ENCODE measurements at regions not wholly inside any gene's neighbourhood (a gene's known extent, or its start where the extent isn't known, plus 50 kb on each side); places are given as distances from the start of the nearest gene placed in this dataset.

DNA sequence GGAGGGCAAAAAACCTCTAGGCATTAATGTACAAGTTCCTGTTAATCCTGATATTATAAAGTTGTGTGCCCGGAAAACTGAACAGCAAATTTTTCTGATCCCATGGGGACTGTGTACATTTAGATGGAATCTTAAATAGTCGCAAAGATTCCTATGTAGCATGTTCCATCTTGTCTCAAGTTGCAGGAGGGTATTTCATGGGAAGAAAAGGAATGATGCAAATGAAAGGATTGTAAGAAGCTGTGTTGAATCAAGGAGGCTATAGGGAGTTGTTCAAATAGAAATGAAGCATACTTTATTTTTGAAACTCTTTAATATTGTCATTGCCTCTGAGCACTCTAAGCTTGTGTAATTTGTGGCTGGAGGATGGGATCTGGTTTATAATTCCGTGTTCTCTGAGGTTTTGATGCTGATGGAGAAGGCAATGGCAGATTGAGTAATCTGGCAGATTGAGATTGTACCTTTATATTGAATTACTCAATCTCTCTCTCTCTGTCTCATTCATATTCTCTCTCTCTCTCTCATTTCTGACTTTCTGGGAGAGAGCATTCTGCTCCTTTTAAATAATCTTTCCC lies 288.5 kb downstream of the OSTF1 start:
- in situ Hi-C loops (cut with HindIII; ENCODE audit: low pct_unique_long_range_greater_than_20kb, low sequenced_read_pairs), result no loop called here
- no TSS peak for BruUV-seq (replicated peaks)

DNA sequence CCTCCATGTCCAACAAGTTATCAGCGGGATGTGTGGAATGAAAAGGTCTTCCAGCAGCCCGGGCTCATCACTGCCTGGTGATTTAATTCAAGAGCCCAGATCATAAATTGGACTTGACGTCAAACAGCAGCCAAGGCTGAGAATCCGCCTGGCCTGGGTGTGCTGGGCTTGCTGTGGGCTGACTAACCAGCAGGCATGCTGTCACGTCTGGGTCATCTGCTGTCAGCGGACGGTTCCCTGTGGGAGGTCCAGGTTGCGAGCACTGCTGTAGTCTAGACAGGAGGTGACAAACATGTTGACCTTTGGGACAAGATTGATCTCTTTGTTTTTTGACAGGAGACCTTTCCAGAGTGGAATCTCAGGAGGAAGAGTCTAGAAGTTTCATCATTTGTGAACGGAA lies 289.7 kb downstream of the OSTF1 start:
- BruUV-seq (replicated peaks), result no TSS peak
- intact Hi-C loops (cut with micrococcal nuclease; ENCODE audit: unreplicated experiment) (no loop called here), in situ Hi-C loops (cut with HindIII; ENCODE audit: low pct_unique_long_range_greater_than_20kb, low sequenced_read_pairs) (no loop called here)
- Histone ChIP-seq H3K4me1 (ENCODE audit: control insufficient read depth, insufficient read depth, low read length) (no peaks in the 10 kb centered on the region), H3K4me3 (ENCODE audit: low read depth in 2 of 2, low read length in 2 of 2) (no peak overlapping the region), H3K27me3 (ENCODE audit: control insufficient read depth, insufficient read depth, low read length) (no peaks in the 10 kb centered on the region), H3K27ac (ENCODE audit: low read length) (no peak overlapping the region), H3K9me3 (ENCODE audit: control insufficient read depth, insufficient read depth, low read depth, low read length) (no peaks in the 10 kb centered on the region), H3K36me3 (ENCODE audit: control insufficient read depth, insufficient read depth, low read length) (no peaks in the 10 kb centered on the region)
- POLR2A ChIA-PET, result no interaction called here
- no peak for TF ChIP-seq SIN3A (IDR thresholded peaks at IDR 0.05; ENCODE audit: borderline replicate concordance, insufficient read depth, low read depth, low read length)
- TF ChIP-seq TCF7L2 (IDR thresholded peaks at IDR 0.05; ENCODE audit: low read depth, low read length), result no peak
- TF ChIP-seq, protein P1, sequence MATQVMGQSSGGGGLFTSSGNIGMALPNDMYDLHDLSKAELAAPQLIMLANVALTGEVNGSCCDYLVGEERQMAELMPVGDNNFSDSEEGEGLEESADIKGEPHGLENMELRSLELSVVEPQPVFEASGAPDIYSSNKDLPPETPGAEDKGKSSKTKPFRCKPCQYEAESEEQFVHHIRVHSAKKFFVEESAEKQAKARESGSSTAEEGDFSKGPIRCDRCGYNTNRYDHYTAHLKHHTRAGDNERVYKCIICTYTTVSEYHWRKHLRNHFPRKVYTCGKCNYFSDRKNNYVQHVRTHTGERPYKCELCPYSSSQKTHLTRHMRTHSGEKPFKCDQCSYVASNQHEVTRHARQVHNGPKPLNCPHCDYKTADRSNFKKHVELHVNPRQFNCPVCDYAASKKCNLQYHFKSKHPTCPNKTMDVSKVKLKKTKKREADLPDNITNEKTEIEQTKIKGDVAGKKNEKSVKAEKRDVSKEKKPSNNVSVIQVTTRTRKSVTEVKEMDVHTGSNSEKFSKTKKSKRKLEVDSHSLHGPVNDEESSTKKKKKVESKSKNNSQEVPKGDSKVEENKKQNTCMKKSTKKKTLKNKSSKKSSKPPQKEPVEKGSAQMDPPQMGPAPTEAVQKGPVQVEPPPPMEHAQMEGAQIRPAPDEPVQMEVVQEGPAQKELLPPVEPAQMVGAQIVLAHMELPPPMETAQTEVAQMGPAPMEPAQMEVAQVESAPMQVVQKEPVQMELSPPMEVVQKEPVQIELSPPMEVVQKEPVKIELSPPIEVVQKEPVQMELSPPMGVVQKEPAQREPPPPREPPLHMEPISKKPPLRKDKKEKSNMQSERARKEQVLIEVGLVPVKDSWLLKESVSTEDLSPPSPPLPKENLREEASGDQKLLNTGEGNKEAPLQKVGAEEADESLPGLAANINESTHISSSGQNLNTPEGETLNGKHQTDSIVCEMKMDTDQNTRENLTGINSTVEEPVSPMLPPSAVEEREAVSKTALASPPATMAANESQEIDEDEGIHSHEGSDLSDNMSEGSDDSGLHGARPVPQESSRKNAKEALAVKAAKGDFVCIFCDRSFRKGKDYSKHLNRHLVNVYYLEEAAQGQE (IDR thresholded peaks at IDR 0.05; ENCODE audit: insufficient read depth in 1 of 2, low read depth in 2 of 2, low read length in 1 of 2), result no peak
- TF ChIP-seq, protein P2, sequence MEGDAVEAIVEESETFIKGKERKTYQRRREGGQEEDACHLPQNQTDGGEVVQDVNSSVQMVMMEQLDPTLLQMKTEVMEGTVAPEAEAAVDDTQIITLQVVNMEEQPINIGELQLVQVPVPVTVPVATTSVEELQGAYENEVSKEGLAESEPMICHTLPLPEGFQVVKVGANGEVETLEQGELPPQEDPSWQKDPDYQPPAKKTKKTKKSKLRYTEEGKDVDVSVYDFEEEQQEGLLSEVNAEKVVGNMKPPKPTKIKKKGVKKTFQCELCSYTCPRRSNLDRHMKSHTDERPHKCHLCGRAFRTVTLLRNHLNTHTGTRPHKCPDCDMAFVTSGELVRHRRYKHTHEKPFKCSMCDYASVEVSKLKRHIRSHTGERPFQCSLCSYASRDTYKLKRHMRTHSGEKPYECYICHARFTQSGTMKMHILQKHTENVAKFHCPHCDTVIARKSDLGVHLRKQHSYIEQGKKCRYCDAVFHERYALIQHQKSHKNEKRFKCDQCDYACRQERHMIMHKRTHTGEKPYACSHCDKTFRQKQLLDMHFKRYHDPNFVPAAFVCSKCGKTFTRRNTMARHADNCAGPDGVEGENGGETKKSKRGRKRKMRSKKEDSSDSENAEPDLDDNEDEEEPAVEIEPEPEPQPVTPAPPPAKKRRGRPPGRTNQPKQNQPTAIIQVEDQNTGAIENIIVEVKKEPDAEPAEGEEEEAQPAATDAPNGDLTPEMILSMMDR (IDR thresholded peaks at IDR 0.05), result no peak
- TF ChIP-seq POLR2AphosphoS5 (IDR thresholded peaks at IDR 0.05; ENCODE audit: low read depth, low read length), result no peak
- CTCF ChIA-PET, result no interaction called here
- DNase-seq (ENCODE audit: low read depth, low spot score), result no peak
- no peak for ATAC-seq

More for the DNA sequence above, 288.5 kb downstream of the OSTF1 start:
- Histone ChIP-seq H3K27ac (ENCODE audit: low read length) (no peak overlapping the region), H3K27me3 (ENCODE audit: control insufficient read depth, insufficient read depth, low read length) (no peaks in the 10 kb centered on the region), H3K4me3 (ENCODE audit: low read depth in 2 of 2, low read length in 2 of 2) (no peak overlapping the region), H3K9me3 (ENCODE audit: control insufficient read depth, insufficient read depth, low read depth, low read length) (no peaks in the 10 kb centered on the region), H3K36me3 (ENCODE audit: control insufficient read depth, insufficient read depth, low read length) (no peaks in the 10 kb centered on the region), H3K4me1 (ENCODE audit: control insufficient read depth, insufficient read depth, low read length) (no peaks in the 10 kb centered on the region)
- CTCF ChIA-PET, result no interaction called here
- POLR2A ChIA-PET, result no interaction called here
- DNase-seq (ENCODE audit: low read depth, low spot score) (no peak), ATAC-seq (no peak)
- intact Hi-C loops (cut with micrococcal nuclease; ENCODE audit: unreplicated experiment), result no loop called here
- no peak for TF ChIP-seq POLR2AphosphoS5 (IDR thresholded peaks at IDR 0.05; ENCODE audit: low read depth, low read length)
- TF ChIP-seq, protein P1 (IDR thresholded peaks at IDR 0.05; ENCODE audit: insufficient read depth in 1 of 2, low read depth in 2 of 2, low read length in 1 of 2), result no peak
